K562 (cell line): ENCODE measurements at regions not wholly inside any gene's neighbourhood (a gene's known extent, or its start where the extent isn't known, plus 50 kb on each side); places are given as distances from the start of the nearest gene placed in this dataset.

ENCODE experiments used
- ATAC-seq: fragments of 200-7000 bp; cut with Tn5 transposase; 3 replicates; pipeline ENCODE4 v1.9.1; 2020; ENCODE audit warnings: moderate library complexity
- BruUV-seq: library from RNA; stranded (reverse); fragments of 400-500 nt; replicated peaks from 2 replicates; lab custom pipeline; 2021; lab: Mats Ljungman, UMichigan
- CTCF ChIA-PET: fragments of 300-600 bp; formaldehyde crosslinking; extraction: SDS; loops from one replicate; lab custom pipeline; 2021; ENCODE audit warnings: low intra/inter-chr PET ratio; lab: Yijun Ruan, JAX
- POLR2A ChIA-PET: fragments of 300-600, 350-650 bp; sonication (Branson Sonifier 250); formaldehyde crosslinking; extraction: SDS; loops from one replicate; lab custom pipeline; 2021; ENCODE audit warnings: antibody characterized with exemption, inconsistent platforms; lab: Yijun Ruan, JAX
- DNase-seq, 4 experiments: peaks; one replicate each; pipeline versions ENCODE4 v3.0.0 to v3.0.0-alpha.2; 2011 to 2018; ENCODE audit warnings: low spot score in 3 of 4, mixed read lengths in 3 of 4; ENCODE audit errors: extremely low read depth in 1 of 4
- FAIRE-seq: peaks from 2 replicates; lab custom pipeline; 2011; peaks lifted over from hg19 to GRCh38; lab: Jason Lieb, UNC
- H2AFZ ChIP-seq: 2 replicates; pipeline ENCODE4 v1.6.0; 2011; ENCODE audit warnings: low read depth, low read length, control low read depth, inconsistent platforms
- H3K27ac ChIP-seq: fragments of 200-600 bp; 3 replicates; pipeline ENCODE4 v1.8.0; 2011; ENCODE audit warnings: low read depth, mild to moderate bottlenecking, control low read depth, inconsistent platforms, low read length, moderate library complexity, mixed read lengths; ENCODE audit errors: extremely low read depth
- H3K27me3 ChIP-seq, 2 experiments: fragments of 300-600 bp in 1 of 2; 2 replicates in 1 of 2; 3 replicates in 1 of 2; pipeline versions ENCODE4 v1.6.0 to v1.8.0; 2011; ENCODE audit warnings: inconsistent platforms in 2 of 2, low read length in 2 of 2, mild to moderate bottlenecking in 1 of 2, mixed read lengths in 1 of 2, moderate library complexity in 1 of 2; ENCODE audit not compliant: control insufficient read depth in 2 of 2, insufficient read depth in 2 of 2
- H3K36me3 ChIP-seq: fragments of 300-600 bp; 3 replicates; pipeline ENCODE4 v1.8.0; 2011; ENCODE audit warnings: mild to moderate bottlenecking, low read length, inconsistent platforms; ENCODE audit not compliant: control insufficient read depth, insufficient read depth
- H3K4me1 ChIP-seq, 2 experiments: fragments of 200-600 bp in 1 of 2; replicated peaks in 1 of 2; 2 replicates in 1 of 2; 3 replicates in 1 of 2; pipeline versions ENCODE4 v1.5.1 to v1.8.0; 2011; ENCODE audit warnings: inconsistent platforms in 2 of 2, low read length in 2 of 2, mild to moderate bottlenecking in 1 of 2, mixed read lengths in 1 of 2, moderate library complexity in 1 of 2; ENCODE audit not compliant: control insufficient read depth in 2 of 2, insufficient read depth in 2 of 2
- H3K4me2 ChIP-seq: 2 replicates; pipeline ENCODE4 v1.6.1; 2011; ENCODE audit warnings: low read length, control low read depth, inconsistent platforms, mixed read lengths; ENCODE audit not compliant: insufficient read depth
- H3K4me3 ChIP-seq: fragments of 200-600 bp; sonication (generic), shearing (Covaris generic); 2 replicates; pipeline ENCODE4 v1.5.1; 2016; ENCODE audit warnings: control low read depth, inconsistent platforms
- H3K79me2 ChIP-seq: fragments of 200-600 bp; 3 replicates; pipeline ENCODE4 v1.8.0; 2011; ENCODE audit warnings: low read length, inconsistent platforms; ENCODE audit not compliant: control insufficient read depth, insufficient read depth
- H3K9ac ChIP-seq, 2 experiments: 2 replicates each; pipeline versions ENCODE4 v1.6.0 to v1.6.1; 2011; ENCODE audit warnings: low read depth in 2 of 2, low read length in 2 of 2, control low read depth in 1 of 2, inconsistent platforms in 1 of 2, mild to moderate bottlenecking in 1 of 2, mixed read lengths in 1 of 2; ENCODE audit not compliant: insufficient read depth in 1 of 2
- H3K9me1 ChIP-seq: one replicate; pipeline ENCODE4 v1.6.0; 2011; ENCODE audit warnings: inconsistent platforms, mild to moderate bottlenecking, low read length, moderate library complexity; ENCODE audit not compliant: control insufficient read depth, insufficient read depth
- H3K9me3 ChIP-seq: replicated peaks from 2 replicates; pipeline ENCODE4 v1.5.1; 2011; ENCODE audit warnings: low read depth, low read length, inconsistent platforms; ENCODE audit not compliant: control insufficient read depth, insufficient read depth
- H4K20me1 ChIP-seq: replicated peaks from 2 replicates; pipeline ENCODE4 v1.6.1; 2011; ENCODE audit warnings: low read length, inconsistent platforms, mixed read lengths; ENCODE audit not compliant: control insufficient read depth, insufficient read depth
- E2F4 ChIP-seq: sonication (generic); formaldehyde crosslinking; IDR thresholded peaks from 2 replicates; pipeline ENCODE4 v1.8.0; 2022; ENCODE audit warnings: mild to moderate bottlenecking, low read depth, missing genetic modification reagents
- E4F1 ChIP-seq: fragments of 250-450 bp; sonication (Bioruptor Pico); IDR thresholded peaks from 2 replicates; pipeline ENCODE4 v1.5.0; 2021; ENCODE audit warnings: mild to moderate bottlenecking, borderline replicate concordance
- MGA ChIP-seq: fragments of 450-650 bp; IDR thresholded peaks from 2 replicates; pipeline ENCODE4 v1.6.1; 2016; ENCODE audit warnings: mild to moderate bottlenecking, moderate library complexity
- RFX7 ChIP-seq: fragments of 250-450 bp; sonication (Bioruptor Pico); IDR thresholded peaks from 2 replicates; pipeline ENCODE4 v1.5.1; 2021; ENCODE audit warnings: mild to moderate bottlenecking
- ZBTB2 ChIP-seq: fragments of 450-650 bp; IDR thresholded peaks from 2 replicates; pipeline ENCODE4 v1.6.1; 2016; ENCODE audit warnings: antibody characterized with exemption
- WGBS: fragments of 100-300 bp; shearing (Covaris generic); methylation state at CpG from one replicate; pipeline ENCODE4 v1.1.6; 2016; ENCODE audit warnings: low coverage, mixed read lengths; ENCODE audit not compliant: insufficient coverage; ENCODE audit errors: missing lambda C conversion rate; 5-methylcytosine and 5-hydroxymethylcytosine counted together
- in situ Hi-C: fragments of 300-500 bp; cut with MboI; formaldehyde crosslinking; loops from 4 replicates; pipeline ENCODE4 v1.15.0; 2018; ENCODE audit warnings: inconsistent platforms, mixed read lengths
- intact Hi-C: fragments of 100-400 bp; cut with micrococcal nuclease; formaldehyde crosslinking; loops from 2 replicates; pipeline ENCODE4 v1.14.2; 2022

- intact Hi-C loops: no loop called here
- no peaks in the 10 kb centered on the region for H3K9me3 ChIP-seq
- peaks cover 12 to 58% of the 10 kb centered on the region in 2 experiments; a peak in 4 of 5 replicates for H3K27me3 ChIP-seq
- H3K4me3 ChIP-seq: no peak overlapping the region
- POLR2A ChIA-PET: interaction anchor here (0.5 to 0.6 kb wide), 3 partner anchors 43 to 186 kb away, joined by 3 read pairs; no protein-coding TSS in a partner anchor
- H3K9me1 ChIP-seq: no peaks in the 10 kb centered on the region
- no peak overlapping the region; a peak in 1 of 4 replicates for H3K9ac ChIP-seq
- no peaks in the 10 kb centered on the region for H3K79me2 ChIP-seq
- no TSS peak for BruUV-seq
- in situ Hi-C loops: no loop called here
- 0% methylated on average over 3 of the region's 4 CpGs for WGBS
- no peak overlapping the region for H3K4me2 ChIP-seq
- ATAC-seq (no peak), FAIRE-seq (no peak), DNase-seq (no peak)
- H4K20me1 ChIP-seq: peaks cover 9% of the 10 kb centered on the region; the same call in 1 of the 2 replicates
- CTCF ChIA-PET: no interaction called here
- no peak overlapping the region for H2AFZ ChIP-seq
- peaks cover 0 to 3% of the 10 kb centered on the region in 2 experiments; a peak in 1 of 5 replicates for H3K4me1 ChIP-seq
- H3K27ac ChIP-seq: no peak overlapping the region
- no peaks in the 10 kb centered on the region for H3K36me3 ChIP-seq
- no peak for TF ChIP-seq MGA
- no peak for TF ChIP-seq ZBTB2
- TF ChIP-seq E4F1: no peak
- TF ChIP-seq E2F4 (CRISPR knock-in tag): no peak
- no peak for TF ChIP-seq RFX7 (CRISPR knock-in tag)
Observed at GRCh38 chr1:25041916-25042315, 111.8 kb upstream of the RUNX3 start.
